Pancreas (tissue), 10 donors: ENCODE measurements at regions not wholly inside any gene's neighbourhood (a gene's known extent, or its start where the extent isn't known, plus 50 kb on each side); places are given as distances from the start of the nearest gene placed in this dataset.

Experiments used
- ATAC-seq, 4 donors: fragments of 200-7000 bp; cut with Tn5 transposase; one replicate each; pipeline versions ENCODE4 v1.8.0 to v1.9.1; 2020; ENCODE audit warnings: mild to moderate bottlenecking in 4 of 4, moderate library complexity in 4 of 4
- DNase-seq, 6 donors: peaks; one replicate each; pipeline ENCODE4 v3.0.0-alpha.2; 2020
- FAIRE-seq: peaks from 2 replicates; lab custom pipeline; 2012; peaks lifted over from hg19 to GRCh38; lab: Jason Lieb, UNC
- H3K27ac ChIP-seq, 4 donors: fragments of 200-600 bp; sonication (generic); 1 replicate in 3 of 4; 2 replicates in 1 of 4; pipeline versions ENCODE4 v1.5.0 to v1.8.0; 2020
- H3K27me3 ChIP-seq, 4 donors: fragments of 200-600 bp; one replicate each; pipeline ENCODE4 v1.8.0; 2021
- H3K36me3 ChIP-seq, 3 donors: fragments of 200-600 bp; sonication (generic) in 1 of 3; one replicate each; pipeline versions ENCODE4 v1.5.0 to v1.8.0; 2020 to 2021
- H3K4me1 ChIP-seq, 3 donors: fragments of 200-600 bp; one replicate each; pipeline ENCODE4 v1.8.0; 2021
- H3K4me3 ChIP-seq, 4 donors: fragments of 200-600 bp; sonication (generic) in 2 of 4; one replicate each; pipeline versions ENCODE4 v1.5.0 to v1.8.0; 2020 to 2021
- H3K9me3 ChIP-seq, 4 donors: fragments of 200-600 bp; one replicate each; pipeline ENCODE4 v1.8.0; 2021
- WGBS, 2 donors: extraction: QIAGEN DNeasy Blood & Tissue Kit; methylation state at CpG; one replicate each; pipeline ENCODE4 v1.1.7; 2013; 5-methylcytosine and 5-hydroxymethylcytosine counted together
- intact Hi-C, 3 donors: fragments of 100-400 bp; cut with DNase I; formaldehyde crosslinking; loops; one replicate each; pipeline versions ENCODE4 v1.11.1 to v1.14.2; 2022
- TF ChIP-seq, protein P1 (sequence below), 4 donors: fragments of 200-600 bp; sonication (generic) in 3 of 4; IDR thresholded peaks; one replicate each; pipeline versions ENCODE4 v1.5.0 to v1.8.0; 2021; ENCODE audit warnings: antibody characterized with exemption in 4 of 4
- donor health status: healthy with polysubstance abuse.
- donor health status: DM: no; HTN: no; CAD: no; lungs with moderate emphysema.
- donor health status: DM: no; HTN: no; CAD: no.
- donor health status: control.
- donor health status: control.
- donor health status: Bipolar disorder and iron deficiency.
- donor health status: DM: yes; HTN: yes; CAD: no.
- donor health status: DM: no; HTN: no; CAD: no.
- donor health status: DM: no; HTN: no; CAD: no.
- donor health status: DM: yes; HTN: yes; CAD: no.

GRCh38 chr5:68033029-68033428 lies 182.5 kb upstream of the PIK3R1 start:
- no peaks in the 10 kb centered on the region for H3K9me3 ChIP-seq
- FAIRE-seq (no peak), DNase-seq (no peak), ATAC-seq (no peak)
- TF ChIP-seq, protein P1, sequence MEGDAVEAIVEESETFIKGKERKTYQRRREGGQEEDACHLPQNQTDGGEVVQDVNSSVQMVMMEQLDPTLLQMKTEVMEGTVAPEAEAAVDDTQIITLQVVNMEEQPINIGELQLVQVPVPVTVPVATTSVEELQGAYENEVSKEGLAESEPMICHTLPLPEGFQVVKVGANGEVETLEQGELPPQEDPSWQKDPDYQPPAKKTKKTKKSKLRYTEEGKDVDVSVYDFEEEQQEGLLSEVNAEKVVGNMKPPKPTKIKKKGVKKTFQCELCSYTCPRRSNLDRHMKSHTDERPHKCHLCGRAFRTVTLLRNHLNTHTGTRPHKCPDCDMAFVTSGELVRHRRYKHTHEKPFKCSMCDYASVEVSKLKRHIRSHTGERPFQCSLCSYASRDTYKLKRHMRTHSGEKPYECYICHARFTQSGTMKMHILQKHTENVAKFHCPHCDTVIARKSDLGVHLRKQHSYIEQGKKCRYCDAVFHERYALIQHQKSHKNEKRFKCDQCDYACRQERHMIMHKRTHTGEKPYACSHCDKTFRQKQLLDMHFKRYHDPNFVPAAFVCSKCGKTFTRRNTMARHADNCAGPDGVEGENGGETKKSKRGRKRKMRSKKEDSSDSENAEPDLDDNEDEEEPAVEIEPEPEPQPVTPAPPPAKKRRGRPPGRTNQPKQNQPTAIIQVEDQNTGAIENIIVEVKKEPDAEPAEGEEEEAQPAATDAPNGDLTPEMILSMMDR (IDR thresholded peaks at IDR 0.05) = no peak
- H3K36me3 ChIP-seq = no peaks in the 10 kb centered on the region
- no peak overlapping the region for H3K27ac ChIP-seq
- H3K4me3 ChIP-seq = no peak overlapping the region
- H3K4me1 ChIP-seq = peaks cover 8 to 19% (median 11%) of the 10 kb centered on the region in 3 donors
- WGBS, 2 donors = 83 to 88% methylated on average over 5 of the region's 5 CpGs
- H3K27me3 ChIP-seq = no peaks in the 10 kb centered on the region
- intact Hi-C loops = no loop called here

GRCh38 chr5:68032216-68032762 lies 183.3 kb upstream of the PIK3R1 start:
- H3K4me3 ChIP-seq = no peak overlapping the region
- intact Hi-C loops = no loop called here
- no peaks in the 10 kb centered on the region for H3K36me3 ChIP-seq
- no peaks in the 10 kb centered on the region for H3K27me3 ChIP-seq
- FAIRE-seq (no peak), DNase-seq (no peak), ATAC-seq (peak in 1 of 4 donors; percentile 26)
- TF ChIP-seq, protein P1 (IDR thresholded peaks at IDR 0.05) = no peak
- H3K9me3 ChIP-seq = no peaks in the 10 kb centered on the region
- 52 to 56% methylated on average over 5 of the region's 5 CpGs for WGBS, 2 donors
- H3K27ac ChIP-seq = no peak overlapping the region
- peaks cover 8 to 19% (median 11%) of the 10 kb centered on the region in 3 donors for H3K4me1 ChIP-seq

- no peaks in the 10 kb centered on the region for H3K27me3 ChIP-seq
- intact Hi-C loops = no loop called here
- 86 to 91% methylated on average over 2 of the region's 2 CpGs for WGBS, 2 donors
- TF ChIP-seq, protein P1 (IDR thresholded peaks at IDR 0.05) = no peak
- H3K9me3 ChIP-seq = no peaks in the 10 kb centered on the region
- DNase-seq (no peak), FAIRE-seq (no peak), ATAC-seq (no peak)
- H3K27ac ChIP-seq = no peak overlapping the region
- peaks cover 4 to 9% (median 8%) of the 10 kb centered on the region in 3 donors for H3K4me1 ChIP-seq
- no peak overlapping the region for H3K4me3 ChIP-seq
- no peaks in the 10 kb centered on the region for H3K36me3 ChIP-seq
Observed at GRCh38 chr5:68028131-68028727, 187.3 kb upstream of the PIK3R1 start.

DNA sequence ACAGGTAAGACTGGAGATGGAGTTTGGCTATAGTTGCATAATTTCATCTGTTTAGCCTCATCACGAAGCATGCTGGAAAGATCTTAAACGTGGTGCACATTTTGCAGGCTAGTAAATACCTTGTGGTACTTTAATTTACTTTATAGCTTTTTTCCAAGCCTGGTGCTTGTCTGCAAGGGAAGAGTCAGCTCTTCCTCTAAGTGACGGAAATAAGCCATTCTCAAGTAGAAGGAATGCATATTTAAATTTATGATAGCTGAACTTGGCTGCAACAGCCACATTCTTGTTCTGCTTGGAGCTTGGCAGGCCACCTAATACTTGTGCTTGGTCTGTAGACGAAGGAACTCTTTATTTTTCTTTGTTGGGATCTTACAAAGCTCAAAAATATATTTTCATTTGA lies 188.0 kb upstream of the PIK3R1 start:
- H3K9me3 ChIP-seq = no peaks in the 10 kb centered on the region
- DNase-seq = no peak
- TF ChIP-seq, protein P1 (IDR thresholded peaks at IDR 0.05) = no peak
- H3K4me3 ChIP-seq = no peak overlapping the region
- WGBS, 2 donors = 57 to 61% methylated on average over 4 of the region's 4 CpGs
- no peaks in the 10 kb centered on the region for H3K36me3 ChIP-seq
- peaks cover 1 to 3% (median 2%) of the 10 kb centered on the region in 3 donors for H3K4me1 ChIP-seq
- FAIRE-seq = peak; percentile 98
- no peak overlapping the region for H3K27ac ChIP-seq
- no peaks in the 10 kb centered on the region for H3K27me3 ChIP-seq
- intact Hi-C loops = no loop called here
- peak in 1 of 4 donors; percentile 32 for ATAC-seq
